ENCODE measurements at regions not wholly inside any gene's neighbourhood (a gene's known extent, or its start where the extent isn't known, plus 50 kb on each side); places are given as distances from the start of the nearest gene placed in this dataset.

DNA sequence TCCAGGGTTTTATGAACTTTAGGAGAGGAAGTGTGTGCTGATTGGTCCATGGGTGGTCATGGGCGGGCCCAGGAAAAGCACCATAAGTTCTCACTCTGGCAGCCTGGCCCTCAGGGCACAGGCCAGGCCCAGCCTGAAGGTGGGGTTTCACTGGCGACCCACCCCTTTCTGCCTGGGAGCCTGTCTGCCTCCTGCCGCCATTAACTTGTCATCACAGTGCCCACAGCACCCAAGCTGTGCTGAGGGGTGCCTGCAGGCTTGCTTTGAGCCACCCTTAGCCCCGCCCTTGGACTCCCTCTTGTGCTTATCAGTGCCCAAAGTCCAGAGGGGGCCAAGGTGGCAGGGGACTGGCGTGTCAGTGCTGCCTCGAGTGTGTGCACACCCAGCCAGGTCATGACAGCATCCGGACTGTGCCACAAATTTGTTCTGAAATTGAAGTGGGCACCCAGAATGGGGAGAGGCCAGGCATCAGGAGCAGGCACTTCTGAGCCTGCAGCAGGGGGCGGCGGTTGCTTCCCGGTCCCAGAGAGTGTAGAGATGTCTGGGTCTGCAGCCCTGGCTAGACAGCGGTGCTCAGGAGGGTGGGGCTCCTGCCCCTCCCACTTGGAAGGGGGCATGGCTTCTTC, 455.6 kb downstream of the TMA16 start:
- in situ Hi-C loops (cut with HindIII; ENCODE audit: low sequenced_read_pairs) = no loop called here
- H3K4me3 ChIP-seq (ENCODE audit: low read depth, low read length) = no peak overlapping the region
- TF ChIP-seq, protein P1, sequence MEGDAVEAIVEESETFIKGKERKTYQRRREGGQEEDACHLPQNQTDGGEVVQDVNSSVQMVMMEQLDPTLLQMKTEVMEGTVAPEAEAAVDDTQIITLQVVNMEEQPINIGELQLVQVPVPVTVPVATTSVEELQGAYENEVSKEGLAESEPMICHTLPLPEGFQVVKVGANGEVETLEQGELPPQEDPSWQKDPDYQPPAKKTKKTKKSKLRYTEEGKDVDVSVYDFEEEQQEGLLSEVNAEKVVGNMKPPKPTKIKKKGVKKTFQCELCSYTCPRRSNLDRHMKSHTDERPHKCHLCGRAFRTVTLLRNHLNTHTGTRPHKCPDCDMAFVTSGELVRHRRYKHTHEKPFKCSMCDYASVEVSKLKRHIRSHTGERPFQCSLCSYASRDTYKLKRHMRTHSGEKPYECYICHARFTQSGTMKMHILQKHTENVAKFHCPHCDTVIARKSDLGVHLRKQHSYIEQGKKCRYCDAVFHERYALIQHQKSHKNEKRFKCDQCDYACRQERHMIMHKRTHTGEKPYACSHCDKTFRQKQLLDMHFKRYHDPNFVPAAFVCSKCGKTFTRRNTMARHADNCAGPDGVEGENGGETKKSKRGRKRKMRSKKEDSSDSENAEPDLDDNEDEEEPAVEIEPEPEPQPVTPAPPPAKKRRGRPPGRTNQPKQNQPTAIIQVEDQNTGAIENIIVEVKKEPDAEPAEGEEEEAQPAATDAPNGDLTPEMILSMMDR (IDR thresholded peaks at IDR 0.05; ENCODE audit: low read depth, low read length) = no peak
- no peak for DNase-seq (ENCODE audit: low read depth, low spot score)

DNA sequence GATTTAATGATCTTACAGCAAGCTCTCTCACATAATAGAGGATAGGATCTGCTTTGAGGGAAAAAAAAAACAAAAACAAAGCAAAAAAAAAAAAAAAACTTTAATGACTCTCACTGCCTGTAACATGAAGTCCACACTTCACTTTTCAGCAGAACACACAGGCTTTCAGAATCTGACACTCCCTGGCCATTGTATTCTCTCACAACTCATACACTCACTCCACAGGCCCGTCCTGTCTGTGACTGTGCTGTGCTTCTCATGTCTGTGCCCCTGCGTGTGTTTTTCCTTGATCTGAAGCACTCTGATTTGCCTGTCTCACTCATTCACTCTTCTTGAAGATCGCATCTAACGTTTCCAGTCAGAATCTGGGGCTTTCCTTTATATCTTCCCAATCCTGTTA, 460.8 kb downstream of the TMA16 start:
- TF ChIP-seq, protein P1 (IDR thresholded peaks at IDR 0.05; ENCODE audit: low read depth, low read length) = no peak
- in situ Hi-C loops (cut with HindIII; ENCODE audit: low sequenced_read_pairs) = no loop called here
- no peak overlapping the region for H3K4me3 ChIP-seq (ENCODE audit: low read depth, low read length)
- DNase-seq (ENCODE audit: low read depth, low spot score) = no peak

DNA sequence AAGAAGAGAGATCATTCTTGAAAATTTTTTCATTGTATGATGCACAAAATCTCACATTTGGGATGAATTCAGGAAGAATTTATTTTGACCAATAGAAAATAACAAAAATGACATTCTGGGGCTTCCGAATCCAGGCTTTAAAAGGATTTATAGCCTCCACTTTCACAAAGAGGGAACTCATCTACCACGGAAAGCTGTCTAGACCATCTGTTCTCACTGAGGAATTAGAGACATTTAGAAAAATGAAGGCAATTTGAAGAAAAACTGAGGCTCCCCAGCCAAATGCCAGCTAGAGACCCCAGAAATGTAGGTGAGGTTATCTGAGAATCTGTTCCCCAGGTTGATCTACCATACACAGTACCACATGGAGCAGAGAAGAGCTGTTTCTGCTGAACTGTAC, 464.3 kb downstream of the TMA16 start:
- TF ChIP-seq, protein P1 (IDR thresholded peaks at IDR 0.05; ENCODE audit: low read depth, low read length) = no peak
- in situ Hi-C loops (cut with HindIII; ENCODE audit: low sequenced_read_pairs) = no loop called here
- H3K4me3 ChIP-seq (ENCODE audit: low read depth, low read length) = no peak overlapping the region
- DNase-seq (ENCODE audit: low read depth, low spot score) = no peak

DNA sequence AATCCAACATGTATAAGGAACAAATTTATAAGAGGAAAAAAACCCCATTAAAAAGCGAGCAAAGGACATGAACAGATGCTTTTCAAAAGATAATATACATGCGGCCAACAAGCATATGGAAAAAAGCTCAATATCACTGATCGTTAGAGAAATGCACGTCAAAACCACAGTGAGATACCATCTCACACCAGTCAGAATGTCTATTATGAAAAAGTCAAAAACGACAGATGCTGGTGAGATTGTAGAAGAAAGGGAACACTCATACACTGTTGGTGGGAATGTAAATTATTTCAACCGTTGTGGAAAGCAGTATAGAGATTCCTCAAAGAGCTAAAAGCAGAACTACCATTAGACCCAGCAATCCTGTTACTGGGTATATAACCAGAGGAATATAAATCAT, 465.4 kb downstream of the TMA16 start:
- H3K4me3 ChIP-seq (ENCODE audit: low read depth, low read length) = no peak overlapping the region
- in situ Hi-C loops (cut with HindIII; ENCODE audit: low sequenced_read_pairs) = no loop called here
- TF ChIP-seq, protein P1 (IDR thresholded peaks at IDR 0.05; ENCODE audit: low read depth, low read length) = no peak
- no peak for DNase-seq (ENCODE audit: low read depth, low spot score)

DNA sequence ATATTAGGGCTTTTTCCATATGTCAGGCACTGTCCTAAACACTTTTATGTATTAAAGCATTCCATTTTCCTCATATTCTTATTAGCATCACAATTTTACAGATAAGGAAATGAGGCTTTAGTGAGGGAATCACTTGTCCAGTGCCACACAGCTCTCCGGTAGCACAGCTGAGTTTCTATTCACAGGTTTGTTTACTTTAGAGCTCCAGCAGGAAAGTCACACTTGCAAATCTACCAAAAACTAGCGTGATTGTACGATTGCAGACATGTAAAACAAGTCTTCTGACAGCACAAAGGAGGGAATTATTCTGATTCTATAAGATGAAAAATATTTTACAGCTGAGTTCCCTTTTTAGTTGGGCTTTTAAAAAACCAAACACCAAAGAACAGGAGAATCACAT, 472.1 kb downstream of the TMA16 start:
- TF ChIP-seq, protein P1 (IDR thresholded peaks at IDR 0.05; ENCODE audit: low read depth, low read length) = no peak
- DNase-seq (ENCODE audit: low read depth, low spot score) = no peak
- H3K4me3 ChIP-seq (ENCODE audit: low read depth, low read length) = no peak overlapping the region
- in situ Hi-C loops (cut with HindIII; ENCODE audit: low sequenced_read_pairs) = no loop called here

DNA sequence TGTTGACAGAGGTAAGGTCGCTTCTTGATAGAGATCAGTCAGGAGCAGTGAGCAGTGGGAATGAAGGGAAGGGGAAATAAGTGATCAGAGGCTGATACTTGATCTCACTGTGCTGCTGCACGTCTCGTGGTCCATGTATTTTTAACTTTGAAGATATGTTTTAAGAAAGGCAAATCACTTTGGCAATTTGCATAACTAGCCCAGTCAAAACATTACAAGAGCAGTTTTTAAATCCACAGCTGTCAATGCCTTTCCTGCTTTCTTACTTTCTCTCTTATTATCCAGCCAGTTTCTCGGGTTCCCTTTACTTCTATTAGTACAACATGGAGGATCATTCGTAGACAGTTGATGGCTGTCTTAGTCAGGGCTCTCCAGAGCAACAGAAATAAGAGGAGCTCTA, 472.8 kb downstream of the TMA16 start:
- no peak for DNase-seq (ENCODE audit: low read depth, low spot score)
- TF ChIP-seq, protein P1 (IDR thresholded peaks at IDR 0.05; ENCODE audit: low read depth, low read length) = no peak
- no peak overlapping the region for H3K4me3 ChIP-seq (ENCODE audit: low read depth, low read length)
- in situ Hi-C loops (cut with HindIII; ENCODE audit: low sequenced_read_pairs) = no loop called here

DNA sequence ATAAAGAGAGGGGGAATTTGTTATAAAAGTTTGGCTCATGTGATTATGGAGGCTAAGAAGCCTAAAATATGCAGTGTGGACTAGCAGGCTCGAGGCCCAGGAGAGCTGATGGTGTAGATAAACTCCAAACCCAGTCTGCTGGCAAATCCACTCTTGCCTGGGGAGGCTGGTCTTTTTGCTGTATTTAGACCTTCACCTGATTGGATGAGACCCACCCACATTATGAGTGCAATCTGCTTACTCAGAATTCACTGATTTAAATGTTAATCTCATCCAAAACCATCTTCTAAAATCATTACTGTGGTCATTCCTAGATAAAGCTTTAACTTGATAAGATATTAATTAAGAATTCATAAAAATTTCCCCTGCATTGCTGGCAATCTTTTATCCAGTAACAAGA, 473.2 kb downstream of the TMA16 start:
- no peak overlapping the region for H3K4me3 ChIP-seq (ENCODE audit: low read depth, low read length)
- in situ Hi-C loops (cut with HindIII; ENCODE audit: low sequenced_read_pairs) = no loop called here
- DNase-seq (ENCODE audit: low read depth, low spot score) = no peak
- TF ChIP-seq, protein P1 (IDR thresholded peaks at IDR 0.05; ENCODE audit: low read depth, low read length) = no peak
